ENCODE measurements at regions not wholly inside any gene's neighbourhood (a gene's known extent, or its start where the extent isn't known, plus 50 kb on each side); places are given as distances from the start of the nearest gene placed in this dataset.

DNA sequence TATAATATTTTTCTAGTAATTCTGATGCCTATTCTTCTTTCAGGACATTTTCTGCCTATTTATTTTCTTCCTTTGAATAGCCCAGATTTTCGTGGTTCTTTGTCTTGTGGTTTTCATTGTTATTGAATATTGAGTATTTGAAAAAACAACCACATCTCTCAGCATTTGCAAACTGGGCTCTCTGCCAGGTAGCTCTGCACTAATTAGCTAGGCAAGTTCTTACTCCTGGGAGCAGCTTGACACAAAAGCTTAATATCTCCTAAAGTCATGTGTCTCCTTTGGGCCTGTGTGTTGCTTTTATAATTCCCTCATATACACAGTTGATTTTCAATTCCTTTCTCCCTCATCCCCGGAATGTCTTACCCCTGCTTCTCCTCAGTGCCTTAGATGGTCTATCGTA lies 413.5 kb upstream of the GRIA3 start:
- Mint-ChIP-seq H3K27ac (no peak overlapping the region), H3K4me3 (no peak overlapping the region), H3K9me3 (peaks cover 0 to 4% (median 2%) of the 10 kb centered on the region in 7 donors), H3K4me1 (no peaks in the 10 kb centered on the region), H3K27me3 (ENCODE audit: low read depth in 3 of 3) (peaks cover 0 to 1% (median 0%) of the 10 kb centered on the region in 3 donors), H3K36me3 (no peaks in the 10 kb centered on the region)
- Histone ChIP-seq H3K9me3 (replicated peaks in 1 of 2; ENCODE audit: control insufficient read depth in 1 of 2, insufficient read depth in 1 of 2, low read length in 2 of 2) (no peaks in the 10 kb centered on the region), H3K27me3 (ENCODE audit: control insufficient read depth in 2 of 2, insufficient read depth in 2 of 2, low read length in 2 of 2) (no peaks in the 10 kb centered on the region), H3K27ac (ENCODE audit: low read depth in 1 of 2, low read length in 2 of 2) (no peak overlapping the region), H3K9ac (ENCODE audit: insufficient read depth, low read length, poor library complexity, severe bottlenecking) (no peak overlapping the region), H3K4me1 (ENCODE audit: control insufficient read depth in 1 of 2, insufficient read depth in 2 of 2, low read length in 2 of 2) (no peaks in the 10 kb centered on the region), H3K36me3 (replicated peaks in 1 of 2; ENCODE audit: control insufficient read depth in 1 of 2, insufficient read depth in 2 of 2, low read length in 2 of 2) (no peaks in the 10 kb centered on the region), H3K79me2 (ENCODE audit: insufficient read depth, low read length) (no peaks in the 10 kb centered on the region), H4K20me1 (ENCODE audit: insufficient read depth, low read length) (no peaks in the 10 kb centered on the region), H2AFZ (ENCODE audit: insufficient read depth, low read depth, low read length, poor library complexity, severe bottlenecking) (no peak overlapping the region), H3K4me2 (replicated peaks; ENCODE audit: extremely low read depth, low read length, poor library complexity, severe bottlenecking) (no peak overlapping the region), H3K4me3 (replicated peaks in 1 of 3; ENCODE audit: low read depth in 2 of 3, low read length in 3 of 3) (no peak overlapping the region)
- TF ChIP-seq, protein P1, sequence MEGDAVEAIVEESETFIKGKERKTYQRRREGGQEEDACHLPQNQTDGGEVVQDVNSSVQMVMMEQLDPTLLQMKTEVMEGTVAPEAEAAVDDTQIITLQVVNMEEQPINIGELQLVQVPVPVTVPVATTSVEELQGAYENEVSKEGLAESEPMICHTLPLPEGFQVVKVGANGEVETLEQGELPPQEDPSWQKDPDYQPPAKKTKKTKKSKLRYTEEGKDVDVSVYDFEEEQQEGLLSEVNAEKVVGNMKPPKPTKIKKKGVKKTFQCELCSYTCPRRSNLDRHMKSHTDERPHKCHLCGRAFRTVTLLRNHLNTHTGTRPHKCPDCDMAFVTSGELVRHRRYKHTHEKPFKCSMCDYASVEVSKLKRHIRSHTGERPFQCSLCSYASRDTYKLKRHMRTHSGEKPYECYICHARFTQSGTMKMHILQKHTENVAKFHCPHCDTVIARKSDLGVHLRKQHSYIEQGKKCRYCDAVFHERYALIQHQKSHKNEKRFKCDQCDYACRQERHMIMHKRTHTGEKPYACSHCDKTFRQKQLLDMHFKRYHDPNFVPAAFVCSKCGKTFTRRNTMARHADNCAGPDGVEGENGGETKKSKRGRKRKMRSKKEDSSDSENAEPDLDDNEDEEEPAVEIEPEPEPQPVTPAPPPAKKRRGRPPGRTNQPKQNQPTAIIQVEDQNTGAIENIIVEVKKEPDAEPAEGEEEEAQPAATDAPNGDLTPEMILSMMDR (IDR thresholded peaks at IDR 0.05): no peak
- WGBS (ENCODE audit: insufficient coverage): 94% methylated on average over 2 of the region's 3 CpGs
- intact Hi-C loops (cut with micrococcal nuclease): no loop called here
- DNase-seq: no peak

DNA sequence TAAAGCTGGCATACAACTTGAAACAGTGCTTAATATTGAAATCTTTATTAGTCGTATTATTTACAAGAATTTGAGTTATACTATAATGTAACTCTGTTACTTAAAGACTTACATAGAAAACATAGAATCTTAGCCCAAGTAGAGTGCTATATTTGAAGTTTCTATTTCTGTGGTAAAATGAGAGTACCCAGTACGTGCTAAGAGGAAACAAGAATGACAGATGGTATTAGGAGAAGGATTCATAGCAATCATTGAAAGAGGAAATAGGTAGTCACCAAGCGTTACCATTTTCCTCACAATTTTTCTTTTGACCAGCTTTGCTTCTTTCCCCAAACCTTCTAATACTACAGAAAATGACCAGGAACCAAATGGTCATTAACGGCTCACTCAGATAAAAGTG lies 412.1 kb upstream of the GRIA3 start:
- TF ChIP-seq, protein P1 (IDR thresholded peaks at IDR 0.05): no peak
- Histone ChIP-seq H3K27me3 (ENCODE audit: control insufficient read depth in 2 of 2, insufficient read depth in 2 of 2, low read length in 2 of 2) (no peaks in the 10 kb centered on the region), H3K27ac (ENCODE audit: low read depth in 1 of 2, low read length in 2 of 2) (no peak overlapping the region), H3K4me1 (ENCODE audit: control insufficient read depth in 1 of 2, insufficient read depth in 2 of 2, low read length in 2 of 2) (no peaks in the 10 kb centered on the region), H3K36me3 (replicated peaks in 1 of 2; ENCODE audit: control insufficient read depth in 1 of 2, insufficient read depth in 2 of 2, low read length in 2 of 2) (no peaks in the 10 kb centered on the region), H3K9me3 (replicated peaks in 1 of 2; ENCODE audit: control insufficient read depth in 1 of 2, insufficient read depth in 1 of 2, low read length in 2 of 2) (no peaks in the 10 kb centered on the region), H4K20me1 (ENCODE audit: insufficient read depth, low read length) (no peaks in the 10 kb centered on the region), H3K79me2 (ENCODE audit: insufficient read depth, low read length) (no peaks in the 10 kb centered on the region), H2AFZ (ENCODE audit: insufficient read depth, low read depth, low read length, poor library complexity, severe bottlenecking) (no peak overlapping the region), H3K9ac (ENCODE audit: insufficient read depth, low read length, poor library complexity, severe bottlenecking) (no peak overlapping the region), H3K4me2 (replicated peaks; ENCODE audit: extremely low read depth, low read length, poor library complexity, severe bottlenecking) (no peak overlapping the region), H3K4me3 (replicated peaks in 1 of 3; ENCODE audit: low read depth in 2 of 3, low read length in 3 of 3) (no peak overlapping the region)
- H3K36me3 Mint-ChIP-seq: no peaks in the 10 kb centered on the region
- H3K4me3 Mint-ChIP-seq: no peak overlapping the region
- H3K27me3 Mint-ChIP-seq (ENCODE audit: low read depth in 3 of 3): peaks cover 0 to 1% (median 0%) of the 10 kb centered on the region in 3 donors
- intact Hi-C loops (cut with micrococcal nuclease): no loop called here
- no peaks in the 10 kb centered on the region for H3K4me1 Mint-ChIP-seq
- DNase-seq: no peak
- peaks cover 0 to 5% (median 3%) of the 10 kb centered on the region in 7 donors for H3K9me3 Mint-ChIP-seq
- no CpG with 5 or more reads among the region's 4 CpGs for WGBS (ENCODE audit: insufficient coverage)
- H3K27ac Mint-ChIP-seq: no peak overlapping the region

Measured in CD14-positive monocyte (primary cell).